ENCODE measurements at regions not wholly inside any gene's neighbourhood (a gene's known extent, or its start where the extent isn't known, plus 50 kb on each side); places are given as distances from the start of the nearest gene placed in this dataset.
A peak's percentile ranks its signal among the peaks of the same experiment; 100 is the strongest.
"Not testable (repeated sequence)": the region's sequence is repeated elsewhere in the genome, so short reads cannot be mapped to it uniquely, and the experiment has no call there.

- no peak for DNase-seq
- Mint-ChIP-seq H3K4me1 (no peaks in the 10 kb centered on the region), H3K9me3 (peaks cover 8 to 13% of the 10 kb centered on the region in 2 donors), H3K27ac (peak overlapping the region in 1 of 2 donors; percentile 75), H3K27me3 (no peaks in the 10 kb centered on the region), H3K4me3 (no peak overlapping the region)
- no peak for ATAC-seq
These were observed 107.1 kb upstream of the ITGB1 start for GRCh38 chr10:33065111-33065510.

- H3K27me3 Mint-ChIP-seq, result no peaks in the 10 kb centered on the region
- ATAC-seq (no peak), DNase-seq (no peak)
- peaks cover 8 to 12% of the 10 kb centered on the region in 2 donors for H3K9me3 Mint-ChIP-seq
- H3K4me1 Mint-ChIP-seq, result no peaks in the 10 kb centered on the region
- no peak overlapping the region for H3K27ac Mint-ChIP-seq
- no peak overlapping the region for H3K4me3 Mint-ChIP-seq
These were observed 106.7 kb upstream of the ITGB1 start for GRCh38 chr10:33064706-33065105.

DNA sequence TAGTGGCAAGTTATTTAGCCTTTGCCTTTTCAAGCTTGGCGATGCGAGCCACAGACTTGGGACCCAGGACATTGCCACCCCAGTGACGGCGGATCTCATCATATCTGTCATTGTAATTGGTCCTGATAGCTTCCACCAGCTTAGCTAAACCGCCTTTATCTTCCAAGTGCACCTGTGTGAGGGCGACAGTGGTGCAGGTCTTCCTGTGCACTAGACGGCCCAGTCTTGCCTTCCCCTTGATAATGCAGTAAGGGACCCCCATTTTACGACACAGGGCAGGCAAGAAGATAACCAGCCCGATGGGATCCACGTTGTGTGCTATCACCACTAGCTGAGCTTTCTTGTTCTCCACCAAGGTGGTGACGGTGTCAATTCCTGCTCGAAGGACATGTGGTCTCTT, 99.6 kb upstream of the ITGB1 start:
- H3K9me3 Mint-ChIP-seq, result peaks cover 3 to 6% of the 10 kb centered on the region in 2 donors
- no peak overlapping the region for H3K4me3 Mint-ChIP-seq
- ATAC-seq (no peak), DNase-seq (no peak)
- H3K27ac Mint-ChIP-seq, result no peak overlapping the region
- peaks cover 28% of the 10 kb centered on the region for H3K27me3 Mint-ChIP-seq
- H3K4me1 Mint-ChIP-seq, result no peaks in the 10 kb centered on the region

DNA sequence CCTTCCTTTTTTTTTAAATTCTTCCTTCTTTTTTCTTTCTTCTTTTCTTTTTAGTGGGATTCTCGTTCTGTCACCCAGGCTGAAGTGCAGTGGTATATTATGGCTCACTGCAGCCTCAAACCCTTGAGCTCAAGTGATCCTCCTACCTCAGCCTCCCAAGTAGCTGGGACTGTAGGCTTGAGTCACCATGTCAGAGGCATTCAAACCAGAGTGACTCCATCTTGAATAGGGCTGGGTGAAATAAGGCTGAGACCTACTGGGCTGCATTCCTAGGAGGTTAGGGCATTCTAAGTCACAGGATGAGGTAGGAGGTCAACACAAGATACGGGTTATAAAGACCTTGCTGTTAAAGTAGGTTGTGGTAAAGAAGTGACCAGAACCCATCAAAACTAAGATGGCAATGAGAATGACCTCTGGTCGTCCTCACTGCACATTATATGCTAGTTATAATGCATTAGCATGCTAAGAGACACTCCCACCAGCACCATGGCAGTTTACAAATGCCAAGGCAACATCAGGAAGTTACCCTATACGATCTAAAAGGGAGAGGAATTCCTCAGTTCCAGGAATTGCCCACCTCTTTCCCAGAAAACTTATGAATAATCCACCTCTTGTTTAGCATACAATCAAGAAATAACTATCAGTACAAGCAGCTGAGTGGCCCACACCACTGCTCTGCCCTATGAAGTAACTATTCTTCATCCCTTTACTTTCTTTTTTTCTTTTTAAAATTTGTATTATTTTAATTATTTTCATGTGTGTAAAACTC, 99.0 kb upstream of the ITGB1 start:
- no peak for DNase-seq
- Mint-ChIP-seq H3K4me1 (no peaks in the 10 kb centered on the region), H3K9me3 (no peaks in the 10 kb centered on the region), H3K27me3 (peaks cover 28% of the 10 kb centered on the region), H3K27ac (no peak overlapping the region), H3K4me3 (no peak overlapping the region)
- no peak for ATAC-seq

- ATAC-seq (no peak), DNase-seq (no peak)
- Mint-ChIP-seq H3K4me1 (no peaks in the 10 kb centered on the region), H3K9me3 (no peaks in the 10 kb centered on the region), H3K4me3 (no peak overlapping the region), H3K27me3 (peaks cover 28% of the 10 kb centered on the region), H3K27ac (no peak overlapping the region)
These were observed 97.6 kb upstream of the ITGB1 start for GRCh38 chr10:33055625-33056024.

GRCh38 chr10:33052915-33053810, 95.1 kb upstream of the ITGB1 start:
- peaks cover 6% of the 10 kb centered on the region for H3K4me1 Mint-ChIP-seq
- no peak for ATAC-seq
- peak overlapping the region in 1 of 2 donors; percentile 48 for H3K27ac Mint-ChIP-seq
- H3K27me3 Mint-ChIP-seq, result peaks cover 28% of the 10 kb centered on the region
- no peak for DNase-seq
- H3K4me3 Mint-ChIP-seq, result no peak overlapping the region
- H3K9me3 Mint-ChIP-seq, result no peaks in the 10 kb centered on the region

GRCh38 chr10:33052263-33052875, 94.3 kb upstream of the ITGB1 start:
- H3K27ac Mint-ChIP-seq, result no peak overlapping the region
- H3K27me3 Mint-ChIP-seq, result peaks cover 28% of the 10 kb centered on the region
- peaks cover 6% of the 10 kb centered on the region for H3K4me1 Mint-ChIP-seq
- DNase-seq, result no peak
- H3K4me3 Mint-ChIP-seq, result no peak overlapping the region
- no peaks in the 10 kb centered on the region for H3K9me3 Mint-ChIP-seq
- no peak for ATAC-seq

DNA sequence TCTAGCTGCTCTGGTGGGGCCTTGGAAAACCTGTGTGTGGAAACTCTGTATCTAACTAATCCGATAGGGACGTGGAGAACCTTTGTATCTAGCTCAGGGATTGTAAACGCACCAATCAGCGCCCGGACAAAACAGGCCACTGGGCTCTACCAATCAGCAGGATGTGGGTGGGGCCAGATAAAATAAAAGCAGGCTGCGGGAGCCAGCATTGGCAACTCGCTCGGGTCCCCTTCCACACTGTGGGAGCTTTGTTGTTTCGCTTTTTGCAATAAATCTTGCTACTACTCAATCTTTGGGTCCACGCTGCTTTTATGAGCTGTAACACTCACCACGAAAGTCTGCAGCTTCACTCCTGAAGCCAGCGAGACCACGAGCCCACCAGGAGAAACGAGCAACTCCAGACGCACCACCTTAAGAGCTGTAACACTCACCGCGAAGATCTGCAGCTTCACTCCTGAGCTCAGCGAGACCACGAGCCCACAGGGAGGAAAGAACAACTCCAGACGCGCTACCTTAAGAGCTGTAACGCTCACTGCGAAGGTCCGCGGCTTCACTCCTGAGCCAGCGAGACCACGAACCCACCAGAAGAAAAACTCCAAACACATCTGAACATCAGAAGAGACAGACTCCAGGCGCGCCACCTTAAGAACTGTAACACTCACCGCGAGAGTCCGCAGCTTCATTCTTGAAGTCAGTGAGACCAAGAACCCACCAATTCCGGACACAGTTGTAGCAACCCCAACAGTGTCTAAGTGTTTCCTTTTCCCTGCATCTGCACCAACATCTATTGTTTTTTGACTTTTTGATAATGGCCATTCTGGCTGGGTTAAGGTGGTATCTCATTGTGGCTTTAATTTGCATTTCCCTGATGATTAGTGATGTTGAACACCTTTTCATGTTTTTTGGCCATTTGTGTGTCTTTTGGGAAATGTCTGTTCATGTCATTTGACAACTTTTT, 92.2 kb upstream of the ITGB1 start:
- not testable (repeated sequence) for H3K4me1 Mint-ChIP-seq, ATAC-seq, H3K9me3 Mint-ChIP-seq, H3K27me3 Mint-ChIP-seq
- Mint-ChIP-seq H3K4me3 (peak overlapping the region; percentile 55 to 82), H3K27ac (peak overlapping the region; percentile 27 to 91)
- DNase-seq, result peak in 1 of 2 donors; percentile 3

DNA sequence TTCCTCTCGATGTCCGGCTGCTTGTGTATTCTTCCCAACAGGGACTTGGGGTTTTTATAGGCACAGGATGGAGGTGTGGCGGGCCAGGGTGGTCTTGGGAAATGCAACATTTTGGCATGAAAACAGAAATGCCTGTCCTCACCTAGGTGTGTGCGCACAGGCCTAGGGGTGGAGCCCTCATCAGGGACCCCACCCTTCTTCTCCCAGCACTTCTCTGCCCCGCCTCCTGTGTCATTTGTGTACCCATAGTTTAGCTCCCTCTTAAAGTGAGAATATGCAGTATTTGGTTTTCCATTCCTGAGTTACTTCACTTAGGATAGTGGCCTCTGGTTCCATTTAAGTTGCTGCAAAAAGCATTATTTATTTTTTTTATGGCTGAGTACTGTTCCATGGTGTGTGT, 90.2 kb upstream of the ITGB1 start:
- H3K9me3 Mint-ChIP-seq, result no peaks in the 10 kb centered on the region
- H3K27ac Mint-ChIP-seq, result peak overlapping the region in 1 of 2 donors; percentile 41
- H3K27me3 Mint-ChIP-seq, result no peaks in the 10 kb centered on the region
- no peak overlapping the region for H3K4me3 Mint-ChIP-seq
- no peak for ATAC-seq
- DNase-seq, result no peak
- peaks cover 6% of the 10 kb centered on the region for H3K4me1 Mint-ChIP-seq

GRCh38 chr10:33047655-33048054, 89.6 kb upstream of the ITGB1 start:
- no peaks in the 10 kb centered on the region for H3K27me3 Mint-ChIP-seq
- no peak overlapping the region for H3K27ac Mint-ChIP-seq
- no peaks in the 10 kb centered on the region for H3K9me3 Mint-ChIP-seq
- H3K4me3 Mint-ChIP-seq, result no peak overlapping the region
- DNase-seq (no peak), ATAC-seq (no peak)
- peaks cover 6% of the 10 kb centered on the region for H3K4me1 Mint-ChIP-seq

- Mint-ChIP-seq H3K27me3 (no peaks in the 10 kb centered on the region), H3K4me1 (peaks cover 6% of the 10 kb centered on the region), H3K9me3 (no peaks in the 10 kb centered on the region), H3K4me3 (no peak overlapping the region), H3K27ac (no peak overlapping the region)
- ATAC-seq (peak; percentile 80), DNase-seq (no peak)
These were observed 88.8 kb upstream of the ITGB1 start for GRCh38 chr10:33046792-33047191.

- no peak for DNase-seq
- Mint-ChIP-seq H3K4me1 (peaks cover 4% of the 10 kb centered on the region), H3K9me3 (no peaks in the 10 kb centered on the region), H3K27me3 (no peaks in the 10 kb centered on the region), H3K4me3 (no peak overlapping the region), H3K27ac (no peak overlapping the region)
- ATAC-seq, result no peak
These were observed 87.4 kb upstream of the ITGB1 start for GRCh38 chr10:33045421-33045820.

- no peaks in the 10 kb centered on the region for H3K4me1 Mint-ChIP-seq
- DNase-seq, result no peak
- H3K27ac Mint-ChIP-seq, result peak overlapping the region in 1 of 2 donors; percentile 56
- H3K27me3 Mint-ChIP-seq, result no peaks in the 10 kb centered on the region
- H3K9me3 Mint-ChIP-seq, result no peaks in the 10 kb centered on the region
- H3K4me3 Mint-ChIP-seq, result no peak overlapping the region
- ATAC-seq, result no peak
These were observed 84.5 kb upstream of the ITGB1 start for GRCh38 chr10:33042565-33042964.

DNA sequence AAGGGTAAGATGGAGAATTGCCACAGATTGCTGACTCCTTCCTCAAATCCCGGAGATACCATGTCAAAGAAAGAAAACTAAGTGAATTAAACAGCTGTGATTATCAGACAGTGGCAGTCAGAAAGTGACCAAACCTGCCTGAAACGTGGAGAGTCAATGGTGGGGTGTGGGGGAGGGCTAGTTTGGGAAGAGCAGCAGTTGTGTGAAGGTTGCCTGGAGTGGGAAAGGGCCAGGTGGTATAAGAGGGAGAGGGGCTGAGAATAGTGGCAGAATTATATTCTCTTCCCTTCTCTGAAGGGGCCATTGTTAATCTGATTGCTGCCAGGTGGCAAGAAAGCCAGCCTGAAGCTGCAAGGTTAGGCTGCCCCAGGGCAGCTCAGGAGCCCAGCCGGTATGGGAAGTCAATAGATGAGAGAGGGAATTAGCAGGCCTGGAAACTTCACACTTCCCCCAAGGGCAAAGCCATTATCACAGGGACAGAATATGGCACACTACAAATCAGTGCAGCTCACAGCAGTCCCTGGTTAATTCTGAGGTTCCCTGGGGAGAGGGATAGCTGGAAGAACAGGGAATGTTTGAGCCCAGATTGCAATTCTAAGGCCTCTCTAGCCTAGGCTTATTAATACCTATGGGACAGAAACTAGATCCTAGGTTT, 83.9 kb upstream of the ITGB1 start:
- Mint-ChIP-seq H3K9me3 (no peaks in the 10 kb centered on the region), H3K4me1 (no peaks in the 10 kb centered on the region), H3K27me3 (no peaks in the 10 kb centered on the region), H3K27ac (peak overlapping the region; percentile 16 to 23), H3K4me3 (no peak overlapping the region)
- ATAC-seq (no peak), DNase-seq (no peak)

All from stimulated activated naive CD8-positive, alpha-beta T cell treated with anti-CD3 and anti-CD28 coated beads, Interleukin-15, amount 100 ng/mL, for 72 hours (primary cell).